Stimulated activated CD8-positive, alpha-beta memory T cell treated with anti-CD3 and anti-CD28 coated beads, Interleukin-15, amount 100 ng/mL, for 24 hours (primary cell): ENCODE measurements at regions not wholly inside any gene's neighbourhood (a gene's known extent, or its start where the extent isn't known, plus 50 kb on each side); places are given as distances from the start of the nearest gene placed in this dataset.

Source experiments
- DNase-seq: peaks from one replicate; pipeline ENCODE4 v3.0.0-alpha.2; 2020; ENCODE audit warnings: low read depth

- DNase-seq = no peak
These were observed 747.5 kb upstream of the ZEB2 start for GRCh38 chr2:145267451-145267850.

GRCh38 chr2:145265244-145265643 is 745.3 kb upstream of the ZEB2 start:
- no peak for DNase-seq

GRCh38 chr2:145260674-145261073 is 740.8 kb upstream of the ZEB2 start:
- no peak for DNase-seq

GRCh38 chr2:145260081-145260480 is 740.2 kb upstream of the ZEB2 start:
- DNase-seq = no peak

GRCh38 chr2:145258903-145259579 is 739.1 kb upstream of the ZEB2 start:
- DNase-seq = no peak

GRCh38 chr2:145257931-145258330 is 738.0 kb upstream of the ZEB2 start:
- no peak for DNase-seq

GRCh38 chr2:145256551-145256950 is 736.6 kb upstream of the ZEB2 start:
- DNase-seq = no peak

- DNase-seq = no peak
These were observed 734.4 kb upstream of the ZEB2 start for GRCh38 chr2:145254291-145254690.

- DNase-seq = no peak
These were observed 733.6 kb upstream of the ZEB2 start for GRCh38 chr2:145253492-145253891.

GRCh38 chr2:145245268-145245870 is 725.5 kb upstream of the ZEB2 start:
- no peak for DNase-seq

GRCh38 chr2:145235312-145235711 is 715.4 kb upstream of the ZEB2 start:
- DNase-seq = no peak

- no peak for DNase-seq
These were observed 710.6 kb upstream of the ZEB2 start for GRCh38 chr2:145230546-145230945.

- DNase-seq = no peak
These were observed 708.6 kb upstream of the ZEB2 start for GRCh38 chr2:145228506-145228905.

GRCh38 chr2:145226901-145227300 is 707.0 kb upstream of the ZEB2 start:
- no peak for DNase-seq

- DNase-seq = no peak
These were observed 701.6 kb upstream of the ZEB2 start for GRCh38 chr2:145221516-145221915.

GRCh38 chr2:145221032-145221431 is 701.1 kb upstream of the ZEB2 start:
- DNase-seq = no peak

GRCh38 chr2:145220496-145220895 is 700.6 kb upstream of the ZEB2 start:
- DNase-seq = no peak

GRCh38 chr2:145207884-145208283 is 688.0 kb upstream of the ZEB2 start:
- no peak for DNase-seq

- DNase-seq = no peak
These were observed 686.8 kb upstream of the ZEB2 start for GRCh38 chr2:145206496-145207281.

GRCh38 chr2:145203891-145204290 is 684.0 kb upstream of the ZEB2 start:
- DNase-seq = no peak

GRCh38 chr2:145199827-145200706 is 680.1 kb upstream of the ZEB2 start:
- no peak for DNase-seq

GRCh38 chr2:145199042-145199441 is 679.1 kb upstream of the ZEB2 start:
- DNase-seq = no peak
